Activated CD4-positive, CD25-positive, alpha-beta regulatory T cell (primary cell): ENCODE measurements at regions not wholly inside any gene's neighbourhood (a gene's known extent, or its start where the extent isn't known, plus 50 kb on each side); places are given as distances from the start of the nearest gene placed in this dataset.
"Not testable (repeated sequence)": the region's sequence is repeated elsewhere in the genome, so short reads cannot be mapped to it uniquely, and the experiment has no call there.

Source experiments
- DNase-seq, 4 experiments: peaks; one replicate each; lab custom pipeline; 2025; lab: John Stamatoyannopoulos, UW

DNA sequence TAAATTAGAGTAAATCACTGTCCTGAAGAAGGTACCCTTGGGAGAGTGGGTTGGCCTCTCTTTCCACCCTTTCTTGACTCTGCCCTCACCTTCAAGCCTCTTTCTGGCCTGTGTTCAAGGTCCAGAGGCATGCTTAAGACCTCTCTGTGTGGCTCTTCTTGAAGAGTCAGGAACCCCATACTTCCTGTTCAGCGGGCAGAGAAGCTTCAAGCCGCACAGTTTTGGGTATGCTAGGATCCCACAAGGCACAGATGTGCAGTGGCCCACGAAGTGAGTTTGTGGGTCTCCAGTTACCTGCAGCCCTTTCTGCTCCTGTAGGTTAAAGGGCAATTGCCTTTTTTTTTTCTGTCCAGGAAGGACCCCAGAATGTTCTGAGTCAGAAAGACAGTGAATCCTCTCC is 113.7 kb downstream of the PPIAL4A start:
- not testable (repeated sequence) for DNase-seq

DNA sequence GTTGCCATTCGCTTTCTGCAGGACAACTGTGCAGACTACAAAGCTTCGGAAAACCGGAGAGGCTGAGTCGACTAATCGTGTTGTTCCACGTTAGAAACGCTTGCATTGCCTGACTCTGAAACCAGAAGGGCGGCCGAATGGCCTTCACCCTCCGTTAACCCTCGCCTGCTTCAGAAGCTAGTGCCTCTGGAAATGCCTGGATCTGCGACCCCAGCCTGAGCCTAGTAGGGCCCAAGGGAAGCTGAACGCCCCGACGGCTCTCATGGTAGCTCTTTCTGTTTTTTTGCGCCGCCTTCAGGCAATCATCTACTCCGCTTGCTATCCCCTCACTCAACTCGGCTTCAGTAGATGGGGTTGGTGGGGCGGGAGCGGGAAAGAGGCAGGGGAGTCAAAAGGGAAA is 117.3 kb downstream of the PPIAL4A start:
- DNase-seq = not testable (repeated sequence)

DNA sequence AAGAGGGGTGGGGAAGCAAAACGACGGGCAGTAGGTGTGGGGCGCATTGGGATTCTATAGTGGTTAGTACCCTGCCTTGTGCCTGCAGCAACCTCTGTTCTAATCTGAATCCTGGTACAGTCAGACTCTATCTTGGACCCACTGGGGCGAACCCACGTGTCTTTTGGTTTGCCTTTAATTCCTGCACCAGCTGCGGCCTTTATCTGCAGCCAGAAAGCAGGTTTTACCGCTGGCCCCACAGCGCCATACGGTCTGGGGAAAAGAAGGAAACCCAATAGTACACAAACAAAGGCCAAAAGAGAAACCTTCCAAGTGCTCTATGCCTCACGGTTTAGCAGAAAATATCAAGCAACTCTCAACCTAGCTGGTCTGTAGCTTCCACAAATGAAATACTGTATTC is 118.2 kb downstream of the PPIAL4A start:
- not testable (repeated sequence) for DNase-seq

DNA sequence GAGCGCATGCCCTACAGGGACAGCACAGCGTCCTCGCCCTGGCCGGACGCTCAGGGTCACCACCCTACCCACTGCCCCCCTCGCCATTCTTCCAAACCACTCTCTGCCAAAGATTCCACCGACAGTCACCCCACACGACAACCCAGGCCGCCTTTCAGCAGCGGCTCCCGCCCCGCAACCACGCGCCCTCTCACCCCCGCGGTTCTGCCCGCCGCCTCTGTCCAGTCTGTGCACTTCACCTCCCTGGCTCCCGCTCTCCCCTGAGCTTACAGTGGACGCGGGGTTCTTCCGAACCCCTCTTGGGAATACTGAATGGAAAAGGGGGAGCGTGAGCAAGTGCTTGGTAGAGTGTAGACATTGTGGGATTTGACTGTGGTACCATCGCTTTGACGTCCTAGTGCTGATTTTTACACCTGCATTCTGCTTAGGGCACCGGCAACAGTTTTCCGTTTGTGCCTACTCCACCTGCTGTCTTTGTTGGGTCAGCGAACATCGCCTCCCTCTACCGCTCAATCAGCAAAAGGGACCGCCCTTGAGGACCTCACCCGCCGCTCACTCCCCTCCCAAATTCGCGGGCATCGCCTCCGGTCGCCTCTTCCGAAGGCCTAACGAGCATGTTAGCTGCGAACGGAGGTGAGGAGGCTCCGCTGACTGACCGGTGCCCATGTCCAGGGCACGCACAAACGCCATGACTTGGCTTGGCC is 119.1 kb downstream of the PPIAL4A start:
- DNase-seq = not testable (repeated sequence)

DNA sequence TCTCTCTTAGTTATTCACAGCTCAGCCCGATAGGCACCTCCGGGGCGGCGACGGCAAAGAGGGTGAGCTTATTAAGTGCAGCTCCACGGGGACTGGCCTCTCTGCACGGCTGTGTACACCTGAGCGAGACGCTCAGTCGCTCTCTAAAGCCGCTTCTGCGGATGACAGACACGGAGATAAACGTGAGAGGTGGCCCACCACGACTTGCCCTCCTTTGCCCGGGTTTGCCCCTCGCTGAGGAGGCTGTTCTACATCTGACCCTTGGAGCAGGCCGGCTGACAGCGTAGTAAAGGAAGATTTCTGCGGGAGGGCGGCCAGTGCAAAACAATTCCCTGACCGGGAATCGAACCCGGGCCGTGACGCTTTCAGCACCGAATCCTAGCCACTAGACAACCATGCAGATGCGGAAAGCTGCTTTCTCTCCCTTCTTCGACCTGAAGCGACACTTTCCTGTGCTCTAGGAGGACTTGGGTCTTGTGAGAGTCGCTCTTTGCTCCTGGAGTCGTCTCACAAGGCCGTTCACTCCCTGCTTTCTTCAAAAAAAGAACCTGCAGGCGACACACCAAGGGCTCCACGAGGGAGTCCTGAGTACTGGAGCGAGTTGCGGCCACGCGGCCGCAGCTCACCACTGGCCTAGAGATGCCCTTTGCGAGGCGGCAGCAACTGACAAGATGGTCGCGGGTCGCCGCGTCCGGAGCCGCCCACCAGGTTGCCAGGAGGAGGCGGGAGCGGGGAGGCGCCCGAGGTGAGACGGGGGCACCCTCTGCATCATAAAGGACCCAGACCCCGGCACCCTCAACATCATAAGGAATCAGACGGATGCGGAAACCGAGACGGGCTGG is 119.9 kb downstream of the PPIAL4A start:
- DNase-seq = not testable (repeated sequence)

DNA sequence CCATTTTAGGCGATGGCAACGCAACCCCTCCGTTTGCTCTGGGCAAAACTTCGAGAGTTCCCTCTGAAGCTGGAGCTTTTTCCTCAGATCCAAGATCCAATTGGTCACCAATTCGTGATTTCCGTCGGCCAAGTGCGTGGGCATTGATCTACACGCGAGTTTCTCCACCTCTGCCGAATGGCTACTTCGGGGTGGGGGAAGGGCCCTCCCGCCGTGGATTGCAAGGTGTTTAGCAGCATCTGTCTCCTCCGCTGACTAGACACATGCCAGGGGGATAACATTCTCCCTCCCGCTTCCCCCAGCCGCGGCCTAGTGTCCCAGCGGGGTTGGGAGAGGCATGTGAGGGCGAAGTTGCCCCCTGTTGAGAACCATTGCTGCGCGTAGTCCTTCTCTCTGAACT is 120.6 kb downstream of the PPIAL4A start:
- not testable (repeated sequence) for DNase-seq

DNA sequence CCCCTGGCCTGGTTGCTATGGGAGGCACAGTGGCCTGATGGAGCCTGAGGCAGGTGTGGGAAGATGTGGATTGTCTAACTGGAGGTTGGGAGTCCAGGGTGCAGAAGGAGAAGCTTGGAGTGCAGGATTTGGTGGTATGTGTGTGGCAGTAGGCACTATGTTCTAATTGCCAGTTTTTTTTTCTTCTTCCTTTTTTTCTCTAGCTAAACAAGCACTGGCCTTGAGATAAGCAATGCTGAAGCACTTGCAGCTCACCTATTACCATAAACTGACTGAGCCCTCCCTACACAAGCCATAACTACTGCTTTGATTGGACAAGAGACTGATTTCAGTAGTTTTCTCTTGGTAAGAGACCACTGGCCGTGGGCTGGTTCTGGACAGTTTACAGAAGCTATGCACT is 123.6 kb downstream of the PPIAL4A start:
- DNase-seq = not testable (repeated sequence)

DNA sequence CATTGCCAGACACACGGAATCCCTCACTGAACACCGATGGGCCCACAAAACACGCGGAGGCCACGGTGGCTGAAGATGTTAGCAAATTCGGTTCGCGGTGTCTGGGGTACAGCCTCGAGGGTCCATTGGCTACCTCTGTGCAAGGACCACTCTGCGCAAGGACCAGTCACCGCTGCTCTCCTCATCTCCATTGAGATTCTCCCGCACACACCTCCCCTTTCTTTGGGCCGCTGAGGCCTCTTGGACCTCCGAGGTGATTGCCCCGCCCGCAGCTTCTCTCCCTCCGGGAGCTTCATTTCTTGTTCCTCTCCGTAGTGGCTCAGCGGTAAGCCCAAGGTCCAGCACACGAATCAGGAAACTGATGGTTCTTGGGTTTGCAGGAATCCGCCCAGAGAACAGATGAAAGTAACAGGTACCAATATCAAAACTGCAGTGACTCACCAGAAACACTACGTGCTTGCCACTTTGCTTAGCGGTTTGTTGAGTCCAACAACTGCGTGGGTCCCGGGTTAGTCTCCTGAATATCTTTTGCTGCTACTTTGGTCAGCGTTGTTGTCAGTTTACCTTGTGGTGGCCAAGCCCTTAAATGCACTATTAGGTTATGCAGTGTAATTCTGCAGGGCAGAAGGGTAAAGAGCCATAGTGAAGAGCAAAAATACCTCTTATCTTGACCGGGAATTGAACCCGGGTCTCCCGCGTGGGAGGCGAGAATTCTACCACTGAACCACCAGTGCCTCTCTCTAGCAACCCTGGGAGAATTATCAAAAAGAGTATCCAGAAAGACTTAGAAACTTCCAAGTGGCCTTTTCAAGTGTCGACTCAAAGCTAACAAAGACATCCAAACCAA is 126.8 kb downstream of the PPIAL4A start:
- not testable (repeated sequence) for DNase-seq

DNA sequence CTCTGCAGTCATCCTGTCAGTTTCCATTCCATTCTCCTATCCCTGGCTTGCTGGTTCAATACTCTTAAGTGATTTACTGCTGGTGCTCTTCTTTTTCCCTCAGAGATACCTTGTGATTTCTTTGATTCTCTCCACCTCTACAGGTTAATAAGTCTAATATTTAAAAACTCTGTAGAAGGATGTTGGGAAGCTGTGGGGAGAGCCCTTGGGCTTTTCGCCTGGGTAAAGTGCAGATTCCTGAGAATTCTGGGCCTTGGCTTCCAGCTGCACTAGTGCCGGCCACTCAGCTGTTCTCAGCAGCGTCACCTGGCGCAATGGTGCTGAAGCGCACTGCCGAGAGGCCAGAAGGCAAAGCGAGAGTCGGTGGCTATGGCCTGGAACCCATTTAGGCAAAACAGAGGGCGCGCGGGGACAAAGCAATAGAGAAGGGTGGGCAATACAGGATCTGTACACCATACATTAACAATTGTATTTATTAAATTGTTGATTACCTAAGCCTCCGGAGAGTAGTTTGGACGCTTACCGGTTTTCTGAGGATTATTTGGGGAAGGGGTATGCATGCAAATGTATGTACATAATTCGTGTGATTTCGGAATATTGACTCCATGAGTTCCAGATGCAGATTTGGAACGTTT is 130.3 kb downstream of the PPIAL4A start:
- DNase-seq = not testable (repeated sequence)

DNA sequence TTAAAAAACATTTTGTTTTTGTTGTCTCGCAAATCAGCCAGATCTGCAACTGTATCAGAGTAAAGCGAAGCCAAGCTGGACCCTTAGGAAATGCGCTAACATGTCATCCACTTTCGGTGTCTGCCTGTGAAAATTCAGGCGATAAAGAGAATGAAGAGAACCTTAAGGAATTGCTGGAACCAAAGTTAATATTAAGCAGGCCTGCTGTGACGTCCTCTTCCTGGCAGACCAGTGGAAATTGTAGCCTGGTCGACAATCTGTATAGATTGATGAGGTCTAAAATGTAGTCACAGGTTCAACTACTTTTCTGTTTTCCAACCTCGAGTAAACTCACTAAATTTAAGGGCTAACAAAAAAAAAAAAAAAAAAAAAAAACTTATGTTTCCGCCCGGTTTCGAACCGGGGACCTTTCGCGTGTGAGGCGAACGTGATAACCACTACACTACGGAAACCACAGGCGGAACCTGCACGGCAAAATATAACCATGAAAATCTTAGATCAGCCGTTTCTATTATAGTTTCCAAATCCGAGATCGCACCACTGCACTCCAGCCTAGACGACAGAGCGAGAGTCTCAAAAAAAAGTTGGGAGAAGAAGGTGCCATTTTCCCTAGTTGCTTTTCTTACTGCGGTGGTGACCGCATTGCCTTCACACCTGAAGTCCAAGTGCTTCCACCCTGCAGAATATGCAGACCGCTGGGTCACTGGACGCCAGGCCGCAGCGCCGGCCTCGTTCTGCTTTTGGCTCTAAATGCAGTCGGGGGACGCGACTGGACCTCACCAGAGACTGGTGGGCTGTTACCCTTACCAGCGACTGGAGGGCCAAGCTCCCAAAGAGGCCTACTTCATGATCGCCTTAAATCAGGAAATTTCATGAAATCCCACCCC is 131.0 kb downstream of the PPIAL4A start:
- DNase-seq = not testable (repeated sequence)

DNA sequence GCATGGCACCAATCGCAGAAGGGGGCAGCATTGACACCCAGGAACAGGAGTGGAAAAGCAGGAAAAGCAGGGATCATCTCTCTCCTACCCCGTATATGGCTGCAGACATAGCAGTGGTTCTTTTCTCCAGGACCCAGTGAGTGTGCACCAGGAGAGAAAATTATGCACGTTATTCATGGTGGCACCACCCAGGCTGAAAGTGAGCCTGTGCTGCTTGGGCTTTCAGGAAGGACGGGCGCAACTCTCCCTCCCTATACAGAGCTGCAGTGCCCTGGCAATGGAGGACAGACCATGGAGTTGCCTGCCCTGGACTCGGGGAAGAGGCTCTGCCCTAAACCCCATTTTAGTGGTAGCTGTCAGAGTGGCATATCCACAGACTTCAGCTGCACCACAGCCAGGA is 132.1 kb downstream of the PPIAL4A start:
- DNase-seq = not testable (repeated sequence)

DNA sequence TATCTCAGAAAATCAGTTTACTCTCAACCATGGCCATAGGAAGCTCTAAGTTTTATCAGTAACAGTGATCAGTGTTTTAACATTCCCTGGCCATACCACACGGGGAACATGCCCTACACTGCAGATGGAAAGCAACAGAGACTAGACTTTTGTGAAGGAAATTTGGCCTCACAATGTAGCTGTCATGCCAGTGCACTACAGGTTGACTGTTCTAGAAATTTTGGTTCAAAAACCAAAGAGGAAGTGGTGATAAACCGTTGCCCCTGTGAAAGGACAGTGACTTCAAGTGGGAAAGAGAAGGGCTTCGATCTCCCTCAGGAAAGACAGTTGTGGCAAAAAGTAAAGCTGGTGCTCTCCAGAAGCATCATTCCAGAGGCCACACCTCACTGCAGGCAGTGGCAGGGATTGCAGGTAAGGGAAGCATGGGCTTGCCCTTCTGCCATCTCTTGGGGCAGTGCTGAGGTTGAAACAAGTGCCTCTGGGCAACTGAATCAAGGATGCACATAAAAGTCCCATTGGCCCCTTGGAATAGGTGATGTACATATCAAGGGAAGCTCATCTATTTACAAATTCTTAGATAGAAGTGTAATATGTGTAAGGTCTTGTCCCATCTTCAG is 143.4 kb downstream of the PPIAL4A start:
- DNase-seq = not testable (repeated sequence)

DNA sequence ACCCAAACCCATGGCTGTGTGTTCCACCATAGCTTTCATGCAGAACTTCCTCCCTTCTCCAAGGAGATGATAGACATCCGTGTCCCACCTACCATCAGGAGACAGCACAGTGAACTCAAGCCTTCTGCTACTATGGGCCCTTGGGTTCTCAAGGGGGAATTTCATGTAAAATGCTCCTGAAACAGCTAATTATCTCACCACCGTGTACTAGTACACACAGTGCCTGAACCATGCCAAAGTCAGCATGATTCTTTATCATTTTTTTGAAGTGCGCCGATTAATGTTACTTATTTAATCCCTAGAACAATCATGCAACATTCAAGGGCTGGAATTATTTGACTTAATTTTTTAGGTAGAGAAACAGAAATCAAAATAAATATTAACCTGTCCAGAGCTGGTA is 147.2 kb downstream of the PPIAL4A start:
- DNase-seq = not testable (repeated sequence)

DNA sequence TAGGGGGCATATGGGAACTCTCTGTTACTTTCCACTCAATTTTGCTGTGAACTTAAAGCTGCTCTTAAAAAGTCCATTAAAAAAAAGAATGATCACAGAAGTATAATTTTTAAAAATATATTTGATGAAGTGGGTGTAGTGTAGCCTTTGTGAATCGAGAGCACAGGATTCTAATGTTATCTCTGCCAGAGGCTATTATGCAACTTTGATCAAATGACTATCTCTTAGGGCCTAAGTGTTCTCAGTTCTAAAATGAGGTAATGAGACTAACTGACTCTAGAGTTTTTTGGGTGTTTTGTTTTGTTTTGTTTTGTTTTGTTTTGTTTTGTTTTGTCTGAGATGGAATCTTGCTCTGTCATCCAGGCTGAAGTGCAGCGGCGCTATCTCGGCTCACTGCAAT is 143.2 kb downstream of the FAM72B start:
- DNase-seq = not testable (repeated sequence)

DNA sequence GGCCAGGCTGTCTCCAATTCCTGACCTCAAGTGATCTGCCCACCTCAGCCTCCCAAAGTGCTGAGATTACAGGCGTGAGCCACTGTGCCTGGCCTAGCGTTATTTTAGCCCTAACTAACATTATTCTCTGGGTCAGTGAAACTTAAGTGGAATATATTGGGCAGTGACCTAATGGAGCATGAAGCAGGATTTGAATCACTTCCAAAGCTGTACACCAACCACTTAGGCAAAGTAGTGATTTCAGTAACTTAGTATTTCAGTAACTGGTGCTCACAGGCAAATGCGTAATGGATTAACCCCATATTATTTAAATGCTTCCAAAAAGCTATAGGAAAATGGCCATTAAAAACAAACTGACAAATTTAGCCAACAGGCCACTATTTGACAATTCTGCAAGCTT is 142.6 kb downstream of the FAM72B start:
- DNase-seq = not testable (repeated sequence)

DNA sequence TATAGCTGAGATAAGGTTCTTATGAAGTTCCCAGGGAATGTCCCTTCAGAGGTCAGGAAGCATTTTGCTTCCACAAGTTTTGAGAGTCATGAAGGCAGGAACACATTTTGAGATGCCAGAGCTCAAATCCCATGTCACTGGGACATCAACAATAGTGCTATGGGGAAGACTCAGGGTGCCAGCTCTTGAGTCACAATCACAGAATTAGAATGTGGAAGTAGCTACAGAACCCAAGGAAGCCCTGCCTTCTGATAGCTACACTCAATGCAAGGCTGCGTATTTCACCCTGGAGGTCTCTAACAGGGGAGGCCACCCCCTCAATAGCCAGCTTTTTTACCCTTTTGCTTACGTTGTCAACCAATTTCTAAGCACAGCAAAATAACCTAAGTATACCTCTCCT is 141.3 kb downstream of the FAM72B start:
- not testable (repeated sequence) for DNase-seq

DNA sequence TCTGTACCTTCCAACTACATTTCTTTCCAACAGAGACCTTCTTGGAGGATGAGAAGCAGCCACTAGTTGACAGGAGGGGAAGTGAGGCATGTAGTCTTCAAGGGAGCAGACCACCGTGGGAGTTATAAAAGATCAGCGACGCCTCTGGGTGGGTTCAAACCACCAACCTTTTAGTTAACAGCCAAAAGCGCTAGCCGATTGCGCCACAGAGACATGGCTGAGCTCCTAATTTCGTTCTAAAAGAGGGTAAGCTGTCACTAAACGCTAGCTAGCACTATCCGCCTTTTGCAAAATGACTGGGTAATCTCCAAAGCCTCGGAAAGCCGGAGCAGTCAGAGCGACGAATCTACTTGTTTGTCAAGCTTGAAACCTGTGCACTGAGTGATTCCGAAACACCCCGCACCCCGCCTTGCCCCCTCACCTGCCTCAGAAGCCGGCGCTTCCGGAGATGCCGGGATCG is 135.8 kb downstream of the FAM72B start:
- DNase-seq = not testable (repeated sequence)

DNA sequence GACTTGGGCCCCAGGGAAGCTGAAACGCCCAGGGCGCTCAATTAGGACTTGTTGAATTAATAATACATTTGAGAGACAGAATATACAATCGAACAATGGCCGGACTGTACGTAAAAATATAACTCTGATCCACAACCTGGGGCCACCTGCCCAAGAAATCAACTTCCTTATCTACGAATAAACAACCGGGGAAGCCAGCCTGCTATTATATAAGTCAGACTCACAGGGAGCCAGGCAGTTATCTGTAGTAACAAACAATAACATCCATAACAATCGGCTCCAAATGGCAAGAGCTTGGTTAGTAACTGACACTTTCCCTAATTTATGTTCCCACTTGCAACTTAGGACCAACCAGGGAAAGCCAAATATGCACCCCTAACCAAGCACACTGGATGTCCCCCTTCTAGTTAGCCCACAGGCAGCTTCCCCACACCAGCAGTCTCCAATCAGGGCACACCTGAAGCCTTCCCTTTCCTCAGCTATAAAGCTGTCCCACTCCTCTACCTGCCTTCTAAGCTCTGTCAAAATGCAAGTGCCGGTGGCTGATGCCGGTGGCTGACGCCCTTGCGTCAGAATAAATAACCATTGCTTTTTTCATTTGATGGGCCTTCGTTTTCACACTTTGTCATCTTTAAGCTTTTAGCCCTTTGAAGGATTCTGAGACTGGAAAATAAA is 135.2 kb downstream of the FAM72B start:
- not testable (repeated sequence) for DNase-seq

DNA sequence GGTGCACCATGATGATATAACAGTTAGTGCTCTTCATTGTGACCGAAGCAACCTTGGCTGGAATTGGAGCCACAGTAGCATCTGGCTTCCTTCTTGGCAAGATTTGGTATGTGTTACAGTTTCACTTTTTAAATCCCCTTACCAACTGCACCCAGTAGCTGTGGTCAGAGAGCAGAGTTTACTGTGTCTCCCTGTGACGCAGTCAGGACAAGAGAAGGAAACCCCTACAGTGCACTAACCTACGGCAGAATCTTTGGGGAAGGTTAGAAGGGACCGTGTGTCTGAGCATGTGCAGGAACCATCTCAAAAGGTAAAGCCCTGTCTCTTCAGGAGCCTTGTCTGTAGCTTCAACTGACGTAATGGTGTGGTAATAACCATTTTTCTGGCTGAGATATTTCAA is 134.0 kb downstream of the FAM72B start:
- not testable (repeated sequence) for DNase-seq
